ENCODE measurements at regions not wholly inside any gene's neighbourhood (a gene's known extent, or its start where the extent isn't known, plus 50 kb on each side); places are given as distances from the start of the nearest gene placed in this dataset.
A peak's percentile ranks its signal among the peaks of the same experiment; 100 is the strongest.

GRCh38 chr12:116354950-116355783 lies 77.7 kb upstream of the MED13L start:
- no peak for DNase-seq (ENCODE audit: low spot score)
- peaks cover 22% of the 10 kb centered on the region for H3K4me1 Mint-ChIP-seq (ENCODE audit: low read depth)
- H3K27ac Mint-ChIP-seq (ENCODE audit: unreplicated experiment) = no peak overlapping the region
- no peaks in the 10 kb centered on the region for H3K36me3 Mint-ChIP-seq (ENCODE audit: low read depth)
- TF ChIP-seq CTCF (IDR thresholded peaks at IDR 0.05) = no peak
- H3K9me3 Mint-ChIP-seq (ENCODE audit: low read depth) = no peaks in the 10 kb centered on the region
- H3K27me3 Mint-ChIP-seq (ENCODE audit: low read depth) = no peaks in the 10 kb centered on the region
- H3K4me3 Mint-ChIP-seq (ENCODE audit: unreplicated experiment) = no peak overlapping the region

DNA sequence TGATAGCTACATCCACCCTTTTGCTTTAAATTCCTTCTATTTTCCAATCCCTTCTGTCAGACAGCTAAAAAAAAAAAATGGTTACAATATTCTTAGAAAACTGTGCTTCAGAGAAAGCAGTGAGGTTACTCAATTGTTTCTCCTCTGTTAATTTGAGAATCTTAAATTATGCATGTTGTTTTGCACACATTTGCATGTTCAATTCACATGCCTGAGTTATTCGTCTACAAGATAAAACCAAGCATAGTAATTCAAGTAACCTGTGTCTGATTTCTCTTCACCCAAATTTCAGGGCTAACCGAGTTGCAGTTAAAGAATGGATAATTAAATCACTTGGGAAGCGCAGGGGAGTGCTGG lies 81.0 kb upstream of the MED13L start:
- H3K4me1 Mint-ChIP-seq (ENCODE audit: low read depth) = peaks cover 24% of the 10 kb centered on the region
- no peak overlapping the region for H3K4me3 Mint-ChIP-seq (ENCODE audit: unreplicated experiment)
- H3K27ac Mint-ChIP-seq (ENCODE audit: unreplicated experiment) = peak overlapping the region; percentile 95
- no peak for TF ChIP-seq CTCF (IDR thresholded peaks at IDR 0.05)
- no peaks in the 10 kb centered on the region for H3K27me3 Mint-ChIP-seq (ENCODE audit: low read depth)
- H3K9me3 Mint-ChIP-seq (ENCODE audit: low read depth) = no peaks in the 10 kb centered on the region
- DNase-seq (ENCODE audit: low spot score) = no peak
- no peaks in the 10 kb centered on the region for H3K36me3 Mint-ChIP-seq (ENCODE audit: low read depth)

DNA sequence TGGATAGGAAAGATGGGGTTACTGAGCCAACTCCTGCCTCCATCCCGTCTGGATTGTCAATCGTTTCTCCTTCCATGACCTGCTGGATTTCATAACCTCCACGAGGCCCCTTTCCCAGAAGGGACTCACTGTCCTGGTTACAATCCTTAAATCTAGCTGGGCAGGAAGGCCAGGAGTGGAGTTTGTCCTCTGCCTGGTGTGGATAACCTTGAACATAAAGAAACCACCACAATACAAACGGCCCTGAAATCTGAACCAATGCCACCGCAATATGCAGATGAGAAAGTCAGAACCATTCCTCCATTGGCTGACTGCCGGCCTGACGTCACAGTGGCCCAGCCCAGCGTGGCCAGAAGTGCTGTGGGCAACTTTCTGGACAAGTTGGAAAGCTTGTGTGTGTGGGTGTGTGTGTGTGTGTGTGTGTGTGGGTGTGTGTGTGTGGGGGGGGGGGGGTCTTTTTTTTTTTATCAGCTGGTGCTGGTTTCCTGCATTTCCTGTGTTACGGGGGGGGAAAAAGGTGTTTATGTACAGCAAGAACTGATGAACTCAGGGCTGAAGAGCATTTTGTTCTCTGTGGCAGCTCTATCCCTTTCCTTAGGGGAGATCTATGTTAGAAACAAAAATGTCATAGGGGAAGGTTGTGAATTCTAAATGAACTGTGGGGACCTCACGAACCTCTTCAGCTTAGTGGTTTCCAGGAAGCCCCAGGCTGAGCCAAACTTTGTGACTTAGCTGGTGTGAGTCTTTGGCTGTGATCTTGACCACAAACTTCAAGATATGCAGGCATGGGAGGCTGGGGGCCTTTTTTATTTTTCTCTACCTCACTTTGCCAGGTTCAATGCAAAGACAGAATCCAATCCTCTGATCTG lies 81.6 kb upstream of the MED13L start:
- no peak overlapping the region for H3K4me3 Mint-ChIP-seq (ENCODE audit: unreplicated experiment)

DNA sequence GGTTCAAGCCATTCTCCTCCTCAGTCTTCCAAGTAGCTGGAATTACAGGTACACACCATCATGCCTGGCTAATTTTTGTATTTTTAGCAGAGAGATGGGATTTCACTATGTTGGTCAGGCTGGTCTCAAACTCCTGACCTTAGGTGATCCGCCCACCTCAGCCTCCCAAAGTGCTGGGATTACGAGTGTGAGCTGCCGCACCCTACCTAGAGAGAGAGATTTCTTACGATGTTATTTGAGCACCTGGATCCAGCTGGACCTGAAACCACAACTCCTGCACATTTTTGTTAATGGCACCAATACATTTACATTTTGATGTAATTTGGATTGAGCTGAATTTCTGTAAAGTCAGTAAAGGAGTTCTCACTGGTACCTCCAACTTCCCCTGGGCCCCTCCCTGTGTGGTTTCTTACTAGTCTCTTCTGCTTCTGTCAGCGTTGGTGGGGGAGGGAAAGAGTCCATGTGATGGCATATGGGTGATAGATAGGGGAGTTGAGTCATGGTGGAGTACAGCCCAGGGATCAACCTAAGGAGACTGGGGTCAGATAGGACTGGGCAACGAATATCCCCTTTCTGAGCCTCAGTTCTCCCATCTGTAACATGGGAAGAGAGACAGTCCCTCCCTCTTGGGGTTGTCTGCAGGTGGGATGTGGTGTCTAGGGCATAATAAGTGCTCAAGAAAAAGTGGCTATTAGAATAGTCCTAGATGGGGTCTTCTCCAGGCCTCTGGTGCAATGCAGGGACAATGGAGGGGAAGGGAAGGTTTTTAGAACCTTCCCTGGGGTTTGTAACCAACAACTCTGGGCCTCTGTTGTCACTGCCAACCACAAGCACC lies 83.3 kb upstream of the MED13L start:
- peak overlapping the region; percentile 69 for H3K27ac Mint-ChIP-seq (ENCODE audit: unreplicated experiment)
- DNase-seq (ENCODE audit: low spot score) = no peak
- no peaks in the 10 kb centered on the region for H3K27me3 Mint-ChIP-seq (ENCODE audit: low read depth)
- no peaks in the 10 kb centered on the region for H3K36me3 Mint-ChIP-seq (ENCODE audit: low read depth)
- peaks cover 24% of the 10 kb centered on the region for H3K4me1 Mint-ChIP-seq (ENCODE audit: low read depth)
- TF ChIP-seq CTCF (IDR thresholded peaks at IDR 0.05) = no peak
- H3K9me3 Mint-ChIP-seq (ENCODE audit: low read depth) = no peaks in the 10 kb centered on the region
- H3K4me3 Mint-ChIP-seq (ENCODE audit: unreplicated experiment) = no peak overlapping the region

More for the DNA sequence above, 81.6 kb upstream of the MED13L start:
- no peak for DNase-seq (ENCODE audit: low spot score)
- no peaks in the 10 kb centered on the region for H3K9me3 Mint-ChIP-seq (ENCODE audit: low read depth)
- H3K36me3 Mint-ChIP-seq (ENCODE audit: low read depth) = no peaks in the 10 kb centered on the region
- peak overlapping the region; percentile 95 for H3K27ac Mint-ChIP-seq (ENCODE audit: unreplicated experiment)
- H3K4me1 Mint-ChIP-seq (ENCODE audit: low read depth) = peaks cover 24% of the 10 kb centered on the region
- no peaks in the 10 kb centered on the region for H3K27me3 Mint-ChIP-seq (ENCODE audit: low read depth)
- no peak for TF ChIP-seq CTCF (IDR thresholded peaks at IDR 0.05)

All from chondrocyte (in vitro differentiated cells).